NCI-H1436 (cell line): ENCODE measurements at regions not wholly inside any gene's neighbourhood (a gene's known extent, or its start where the extent isn't known, plus 50 kb on each side); places are given as distances from the start of the nearest gene placed in this dataset.

Experiments
- DNase-seq: peaks from one replicate; lab custom pipeline; 2025; lab: John Stamatoyannopoulos, UW

- no peak for DNase-seq
Measured at GRCh38 chr10:76735866-76736265, 901.7 kb downstream of the KCNMA1 start.

- DNase-seq, result no peak
Measured at GRCh38 chr10:76733441-76733936, 904.1 kb downstream of the KCNMA1 start.

GRCh38 chr10:76732306-76732705 lies 905.3 kb downstream of the KCNMA1 start:
- DNase-seq, result no peak

- no peak for DNase-seq
Measured at GRCh38 chr10:76729841-76730487, 907.6 kb downstream of the KCNMA1 start.

GRCh38 chr10:76729346-76729745 lies 908.3 kb downstream of the KCNMA1 start:
- no peak for DNase-seq

GRCh38 chr10:76727038-76727437 lies 910.6 kb downstream of the KCNMA1 start:
- DNase-seq, result no peak

GRCh38 chr10:76723844-76724243 lies 913.8 kb downstream of the KCNMA1 start:
- no peak for DNase-seq

- no peak for DNase-seq
Measured at GRCh38 chr10:76721891-76722505, 915.6 kb downstream of the KCNMA1 start.

- DNase-seq, result no peak
Measured at GRCh38 chr10:76719006-76719405, 918.6 kb downstream of the KCNMA1 start.

- DNase-seq, result no peak
Measured at GRCh38 chr10:76717141-76717540, 920.5 kb downstream of the KCNMA1 start.

- peak; percentile 0 for DNase-seq
Measured at GRCh38 chr10:76711222-76711997, 926.2 kb downstream of the KCNMA1 start.

GRCh38 chr10:76700241-76700640 lies 937.4 kb downstream of the KCNMA1 start:
- DNase-seq, result no peak

GRCh38 chr10:76697923-76698322 lies 939.7 kb downstream of the KCNMA1 start:
- DNase-seq, result no peak

GRCh38 chr10:76695069-76695468 lies 942.5 kb downstream of the KCNMA1 start:
- DNase-seq, result no peak

GRCh38 chr10:76686201-76686600 lies 951.4 kb downstream of the KCNMA1 start:
- DNase-seq, result no peak

- DNase-seq, result no peak
Measured at GRCh38 chr10:76684968-76685367, 952.6 kb downstream of the KCNMA1 start.

- DNase-seq, result no peak
Measured at GRCh38 chr10:76681153-76681552, 956.5 kb downstream of the KCNMA1 start.

GRCh38 chr10:76679030-76679429 lies 958.6 kb downstream of the KCNMA1 start:
- DNase-seq, result no peak

- DNase-seq, result no peak
Measured at GRCh38 chr10:76675951-76676587, 961.5 kb downstream of the KCNMA1 start.

- DNase-seq, result no peak
Measured at GRCh38 chr10:76675561-76675950, 962.1 kb downstream of the KCNMA1 start.

- no peak for DNase-seq
Measured at GRCh38 chr10:76667408-76668370, 969.9 kb downstream of the KCNMA1 start.
